Right lobe of liver (tissue), 6 donors: ENCODE measurements at regions not wholly inside any gene's neighbourhood (a gene's known extent, or its start where the extent isn't known, plus 50 kb on each side); places are given as distances from the start of the nearest gene placed in this dataset.

Experiments used
- ATAC-seq, 4 donors: fragments of 200-7000 bp; cut with Tn5 transposase; one replicate each; pipeline ENCODE4 v1.9.1; 2020; ENCODE audit warnings: mild to moderate bottlenecking in 4 of 4, moderate library complexity in 4 of 4
- DNase-seq, 3 donors: peaks; one replicate each; pipeline ENCODE4 v3.0.0-alpha.2; 2020
- H3K27ac ChIP-seq, 3 donors: fragments of 200-600 bp; one replicate each; pipeline ENCODE4 v1.8.0; 2022
- H3K27me3 ChIP-seq, 2 donors: fragments of 200-600 bp; one replicate each; pipeline ENCODE4 v1.8.0; 2022
- H3K36me3 ChIP-seq, 4 donors: fragments of 200-600 bp; sonication (generic) in 1 of 4; one replicate each; pipeline versions ENCODE4 v1.5.1 to v1.8.0; 2017 to 2022; ENCODE audit warnings: control low read depth in 1 of 4
- H3K4me1 ChIP-seq, 4 donors: fragments of 200-600 bp; sonication (generic) in 1 of 4; one replicate each; pipeline versions ENCODE4 v1.5.1 to v1.8.0; 2017 to 2022; ENCODE audit warnings: control low read depth in 1 of 4
- H3K4me3 ChIP-seq, 3 donors: fragments of 200-600 bp; one replicate each; pipeline ENCODE4 v1.8.0; 2022
- H3K9me3 ChIP-seq, 4 donors: fragments of 200-600 bp; sonication (generic) in 1 of 4; one replicate each; pipeline versions ENCODE4 v1.5.1 to v1.8.0; 2017 to 2022; ENCODE audit warnings: control low read depth in 1 of 4
- POLR2A ChIP-seq: fragments of 450-650 bp; IDR thresholded peaks from one replicate; pipeline ENCODE4 v1.6.1; 2017; ENCODE audit warnings: antibody characterized with exemption, mild to moderate bottlenecking
- WGBS: methylation state at CpG from one replicate; pipeline ENCODE4 v1.1.6; 2018; ENCODE audit warnings: low coverage, low lambda C conversion rate; ENCODE audit not compliant: insufficient coverage; ENCODE audit errors: missing lambda C conversion rate; 5-methylcytosine and 5-hydroxymethylcytosine counted together
- intact Hi-C, 2 donors: fragments of 100-400 bp; cut with DNase I; formaldehyde crosslinking; loops; one replicate each; pipeline versions ENCODE4 v1.11.2 to v1.14.1; 2022
- TF ChIP-seq, protein P1 (sequence below), 4 donors: fragments of 200-600 bp in 3 of 4; fragments of 450-650 bp in 1 of 4; IDR thresholded peaks; one replicate each; pipeline versions ENCODE4 v1.5.1 to v1.8.0; 2016 to 2022; ENCODE audit warnings: antibody characterized with exemption in 4 of 4, mild to moderate bottlenecking in 2 of 4
- donor health status: DM: no; HTN: yes; CAD: no.
- donor health status: DM: no; HTN: no; CAD: no.
- donor health status: DM: no; HTN: no; CAD: no.
- donor health status: DM: no; HTN: yes; CAD: no.
- donor health status: DM: no; HTN: yes; CAD: no.

DNA sequence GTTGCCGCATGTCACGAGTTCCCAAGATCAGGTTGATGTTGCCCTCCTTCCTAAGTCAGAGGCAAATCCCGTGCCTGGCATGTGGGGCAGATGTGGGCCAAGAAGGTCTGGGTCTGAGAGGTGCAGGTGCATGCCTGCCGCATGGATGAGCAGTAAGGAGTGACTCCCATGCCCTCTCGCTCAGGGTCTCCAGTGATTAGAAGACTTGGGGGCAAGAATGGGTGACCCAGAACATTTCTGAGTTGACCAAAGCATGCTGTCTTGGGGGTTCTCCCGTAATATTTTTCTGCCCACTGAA lies 120.6 kb upstream of the HDAC4 start:
- WGBS: 69% methylated on average over 4 of the region's 6 CpGs
- H3K36me3 ChIP-seq: no peaks in the 10 kb centered on the region
- no peaks in the 10 kb centered on the region for H3K27me3 ChIP-seq
- no peaks in the 10 kb centered on the region for H3K4me1 ChIP-seq
- ATAC-seq (no peak), DNase-seq (no peak)
- no peak overlapping the region for H3K27ac ChIP-seq
- H3K9me3 ChIP-seq: no peaks in the 10 kb centered on the region
- no peak overlapping the region for H3K4me3 ChIP-seq
- intact Hi-C loops: no loop called here
- TF ChIP-seq POLR2A: no peak
- TF ChIP-seq, protein P1, sequence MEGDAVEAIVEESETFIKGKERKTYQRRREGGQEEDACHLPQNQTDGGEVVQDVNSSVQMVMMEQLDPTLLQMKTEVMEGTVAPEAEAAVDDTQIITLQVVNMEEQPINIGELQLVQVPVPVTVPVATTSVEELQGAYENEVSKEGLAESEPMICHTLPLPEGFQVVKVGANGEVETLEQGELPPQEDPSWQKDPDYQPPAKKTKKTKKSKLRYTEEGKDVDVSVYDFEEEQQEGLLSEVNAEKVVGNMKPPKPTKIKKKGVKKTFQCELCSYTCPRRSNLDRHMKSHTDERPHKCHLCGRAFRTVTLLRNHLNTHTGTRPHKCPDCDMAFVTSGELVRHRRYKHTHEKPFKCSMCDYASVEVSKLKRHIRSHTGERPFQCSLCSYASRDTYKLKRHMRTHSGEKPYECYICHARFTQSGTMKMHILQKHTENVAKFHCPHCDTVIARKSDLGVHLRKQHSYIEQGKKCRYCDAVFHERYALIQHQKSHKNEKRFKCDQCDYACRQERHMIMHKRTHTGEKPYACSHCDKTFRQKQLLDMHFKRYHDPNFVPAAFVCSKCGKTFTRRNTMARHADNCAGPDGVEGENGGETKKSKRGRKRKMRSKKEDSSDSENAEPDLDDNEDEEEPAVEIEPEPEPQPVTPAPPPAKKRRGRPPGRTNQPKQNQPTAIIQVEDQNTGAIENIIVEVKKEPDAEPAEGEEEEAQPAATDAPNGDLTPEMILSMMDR (IDR thresholded peaks at IDR 0.05): no peak

DNA sequence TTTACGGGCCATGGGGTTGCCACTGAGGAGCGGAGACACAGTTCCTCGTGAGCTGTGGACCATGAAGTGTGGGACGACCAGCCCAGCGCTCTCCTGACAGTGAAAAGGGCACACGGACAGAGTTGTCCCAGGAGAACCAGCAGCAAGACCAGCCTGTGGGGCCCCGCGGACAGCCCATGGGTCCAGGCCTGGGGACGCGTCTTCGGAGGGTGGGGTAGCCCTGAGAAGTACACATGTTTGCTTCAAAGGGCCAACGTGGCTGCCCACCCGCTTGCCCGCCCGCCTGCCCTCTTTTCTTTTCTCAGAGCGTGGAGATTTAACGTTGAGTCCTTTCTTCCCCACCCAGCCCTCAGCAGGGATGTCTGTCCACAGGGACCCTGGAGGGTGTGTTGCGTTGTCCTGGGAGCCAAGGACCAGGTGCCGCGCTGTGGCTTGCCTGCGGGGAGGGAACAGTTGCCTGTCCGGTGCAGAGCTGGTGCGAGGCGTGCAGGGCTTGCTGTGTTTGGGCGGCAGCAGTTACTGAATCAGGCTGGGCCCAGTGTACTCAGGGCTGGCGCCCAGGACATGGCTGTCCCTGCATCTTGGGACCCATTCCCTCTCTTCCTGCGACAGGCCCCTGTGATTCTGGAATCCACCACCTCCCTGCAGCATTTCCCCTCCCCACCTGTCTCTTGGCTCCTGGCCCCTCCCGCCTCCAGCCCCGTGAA lies 120.1 kb upstream of the HDAC4 start:
- Histone ChIP-seq H3K36me3 (no peaks in the 10 kb centered on the region), H3K27ac (no peak overlapping the region), H3K4me1 (no peaks in the 10 kb centered on the region), H3K27me3 (no peaks in the 10 kb centered on the region), H3K9me3 (no peaks in the 10 kb centered on the region), H3K4me3 (no peak overlapping the region)
- WGBS: 84% methylated on average over 11 of the region's 29 CpGs
- TF ChIP-seq, protein P1 (IDR thresholded peaks at IDR 0.05): no peak
- TF ChIP-seq POLR2A: no peak
- intact Hi-C loops: no loop called here
- ATAC-seq (no peak), DNase-seq (peak in 1 of 3 donors; percentile 45)

DNA sequence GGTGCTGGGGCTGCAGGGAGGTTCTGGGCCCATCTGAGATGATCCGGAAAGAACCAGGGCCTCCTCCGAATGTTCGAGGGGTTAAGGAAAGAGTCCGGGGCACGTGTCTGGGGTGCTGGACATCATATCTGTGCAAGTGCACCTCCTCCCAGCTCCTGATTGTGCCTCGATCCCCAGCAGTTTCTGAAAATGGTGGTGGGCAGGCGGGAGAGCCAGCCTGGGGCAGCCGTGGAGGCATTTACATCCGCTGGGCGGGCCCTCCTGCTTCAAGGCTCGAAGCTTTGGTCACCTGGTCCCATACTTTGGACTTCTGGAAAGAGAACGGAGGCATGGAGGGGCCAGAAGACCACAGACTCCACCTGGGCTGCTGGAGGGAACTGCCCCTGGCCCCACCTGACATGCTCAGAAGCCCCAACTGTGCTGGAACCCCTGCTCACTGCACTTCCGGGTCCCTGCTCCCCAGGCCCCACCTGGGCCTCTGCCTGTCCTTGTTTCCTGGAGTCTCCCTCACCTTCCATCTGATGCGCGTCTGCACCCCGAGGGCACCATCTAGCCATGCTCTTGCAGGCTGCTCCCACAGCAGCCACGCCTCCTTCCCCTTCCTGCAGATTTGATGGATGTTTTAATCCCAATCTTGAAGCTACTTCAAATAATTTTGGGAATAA lies 119.2 kb upstream of the HDAC4 start:
- peak in 1 of 3 donors; percentile 45 for DNase-seq
- no peak for ATAC-seq
- TF ChIP-seq POLR2A: no peak
- TF ChIP-seq, protein P1 (IDR thresholded peaks at IDR 0.05): no peak
- no peaks in the 10 kb centered on the region for H3K27me3 ChIP-seq
- WGBS: 91% methylated on average over 7 of the region's 17 CpGs
- H3K4me3 ChIP-seq: no peak overlapping the region
- no peaks in the 10 kb centered on the region for H3K9me3 ChIP-seq
- intact Hi-C loops: no loop called here
- no peaks in the 10 kb centered on the region for H3K36me3 ChIP-seq
- H3K27ac ChIP-seq: no peak overlapping the region
- no peaks in the 10 kb centered on the region for H3K4me1 ChIP-seq

DNA sequence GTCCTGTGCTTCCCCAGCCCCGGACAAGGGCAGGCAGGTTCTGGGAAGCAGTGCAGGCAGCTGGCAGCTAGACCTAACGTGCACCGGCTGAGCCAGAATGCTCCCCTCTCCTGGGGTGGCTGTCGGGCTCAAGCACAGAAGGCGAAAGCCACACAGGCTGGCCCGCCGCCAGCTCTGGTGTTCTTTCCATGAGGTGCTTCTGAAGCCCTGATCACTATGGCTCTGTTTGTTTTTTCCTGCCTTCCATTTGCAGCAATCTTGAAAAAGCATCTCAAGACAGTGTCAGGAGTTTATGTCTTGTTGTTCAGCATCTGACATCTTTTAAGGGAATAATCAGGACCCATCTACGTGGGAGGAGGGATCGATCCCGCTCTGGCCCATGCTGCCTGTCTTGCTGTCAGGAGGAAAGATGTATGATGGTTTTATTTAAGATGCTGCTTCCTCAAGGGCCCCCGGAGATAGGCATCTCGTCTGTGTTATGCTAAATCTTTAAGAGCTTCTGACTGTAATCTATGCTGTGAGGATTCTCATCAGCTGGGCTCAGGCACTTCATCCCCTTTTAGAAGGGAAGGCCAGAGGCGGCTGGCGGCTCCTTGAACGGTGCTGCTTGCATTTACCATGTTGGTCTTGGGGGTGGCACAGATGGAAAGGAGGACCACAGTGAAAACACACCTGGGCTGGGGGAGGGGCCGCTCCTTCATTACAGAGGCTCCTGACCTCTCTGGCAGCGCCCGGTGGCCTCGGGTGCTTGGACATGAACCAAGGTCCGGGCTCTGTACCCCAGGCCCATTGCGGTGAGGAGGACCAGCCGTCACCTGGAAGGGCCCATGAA lies 118.5 kb upstream of the HDAC4 start:
- no peak for ATAC-seq
- TF ChIP-seq, protein P1 (IDR thresholded peaks at IDR 0.05): no peak
- TF ChIP-seq POLR2A: no peak
- H3K4me3 ChIP-seq: no peak overlapping the region
- WGBS: 64% methylated on average over 11 of the region's 22 CpGs
- H3K36me3 ChIP-seq: no peaks in the 10 kb centered on the region
- intact Hi-C loops: no loop called here
- H3K27ac ChIP-seq: no peak overlapping the region
- H3K4me1 ChIP-seq: no peaks in the 10 kb centered on the region
- peak in 1 of 3 donors; percentile 27 for DNase-seq
- no peaks in the 10 kb centered on the region for H3K27me3 ChIP-seq
- H3K9me3 ChIP-seq: no peaks in the 10 kb centered on the region
